ENCODE measurements at regions not wholly inside any gene's neighbourhood (a gene's known extent, or its start where the extent isn't known, plus 50 kb on each side); places are given as distances from the start of the nearest gene placed in this dataset.

- TF ChIP-seq POLR2A (IDR thresholded peaks at IDR 0.05; ENCODE audit: low read length) (no peak), GATA1 (IDR thresholded peaks at IDR 0.05; ENCODE audit: low read depth, low read length) (no peak)
Observed at GRCh38 chr21:27173053-27173452, 206.2 kb upstream of the ADAMTS5 start.
